K562 (cell line): ENCODE measurements at regions not wholly inside any gene's neighbourhood (a gene's known extent, or its start where the extent isn't known, plus 50 kb on each side); places are given as distances from the start of the nearest gene placed in this dataset.

Experiments
- ATAC-seq: fragments of 200-7000 bp; cut with Tn5 transposase; 3 replicates; pipeline ENCODE4 v1.9.1; 2020; ENCODE audit warnings: moderate library complexity
- BruUV-seq: library from RNA; stranded (reverse); fragments of 400-500 nt; replicated peaks from 2 replicates; lab custom pipeline; 2021; lab: Mats Ljungman, UMichigan
- CTCF ChIA-PET: fragments of 300-600 bp; formaldehyde crosslinking; extraction: SDS; loops from one replicate; lab custom pipeline; 2021; ENCODE audit warnings: low intra/inter-chr PET ratio; lab: Yijun Ruan, JAX
- POLR2A ChIA-PET: fragments of 300-600, 350-650 bp; sonication (Branson Sonifier 250); formaldehyde crosslinking; extraction: SDS; loops from one replicate; lab custom pipeline; 2021; ENCODE audit warnings: antibody characterized with exemption, inconsistent platforms; lab: Yijun Ruan, JAX
- DNase-seq, 4 experiments: peaks; one replicate each; pipeline versions ENCODE4 v3.0.0 to v3.0.0-alpha.2; 2011 to 2018; ENCODE audit warnings: low spot score in 3 of 4, mixed read lengths in 3 of 4; ENCODE audit errors: extremely low read depth in 1 of 4
- FAIRE-seq: peaks from 2 replicates; lab custom pipeline; 2011; peaks lifted over from hg19 to GRCh38; lab: Jason Lieb, UNC
- H2AFZ ChIP-seq: 2 replicates; pipeline ENCODE4 v1.6.0; 2011; ENCODE audit warnings: low read depth, low read length, control low read depth, inconsistent platforms
- H3K27ac ChIP-seq: fragments of 200-600 bp; 3 replicates; pipeline ENCODE4 v1.8.0; 2011; ENCODE audit warnings: low read depth, mild to moderate bottlenecking, control low read depth, inconsistent platforms, low read length, moderate library complexity, mixed read lengths; ENCODE audit errors: extremely low read depth
- H3K27me3 ChIP-seq, 2 experiments: fragments of 300-600 bp in 1 of 2; 2 replicates in 1 of 2; 3 replicates in 1 of 2; pipeline versions ENCODE4 v1.6.0 to v1.8.0; 2011; ENCODE audit warnings: inconsistent platforms in 2 of 2, low read length in 2 of 2, mild to moderate bottlenecking in 1 of 2, mixed read lengths in 1 of 2, moderate library complexity in 1 of 2; ENCODE audit not compliant: control insufficient read depth in 2 of 2, insufficient read depth in 2 of 2
- H3K36me3 ChIP-seq: fragments of 300-600 bp; 3 replicates; pipeline ENCODE4 v1.8.0; 2011; ENCODE audit warnings: mild to moderate bottlenecking, low read length, inconsistent platforms; ENCODE audit not compliant: control insufficient read depth, insufficient read depth
- H3K4me1 ChIP-seq, 2 experiments: fragments of 200-600 bp in 1 of 2; replicated peaks in 1 of 2; 2 replicates in 1 of 2; 3 replicates in 1 of 2; pipeline versions ENCODE4 v1.5.1 to v1.8.0; 2011; ENCODE audit warnings: inconsistent platforms in 2 of 2, low read length in 2 of 2, mild to moderate bottlenecking in 1 of 2, mixed read lengths in 1 of 2, moderate library complexity in 1 of 2; ENCODE audit not compliant: control insufficient read depth in 2 of 2, insufficient read depth in 2 of 2
- H3K4me2 ChIP-seq: 2 replicates; pipeline ENCODE4 v1.6.1; 2011; ENCODE audit warnings: low read length, control low read depth, inconsistent platforms, mixed read lengths; ENCODE audit not compliant: insufficient read depth
- H3K4me3 ChIP-seq: fragments of 200-600 bp; sonication (generic), shearing (Covaris generic); 2 replicates; pipeline ENCODE4 v1.5.1; 2016; ENCODE audit warnings: control low read depth, inconsistent platforms
- H3K79me2 ChIP-seq: fragments of 200-600 bp; 3 replicates; pipeline ENCODE4 v1.8.0; 2011; ENCODE audit warnings: low read length, inconsistent platforms; ENCODE audit not compliant: control insufficient read depth, insufficient read depth
- H3K9ac ChIP-seq, 2 experiments: 2 replicates each; pipeline versions ENCODE4 v1.6.0 to v1.6.1; 2011; ENCODE audit warnings: low read depth in 2 of 2, low read length in 2 of 2, control low read depth in 1 of 2, inconsistent platforms in 1 of 2, mild to moderate bottlenecking in 1 of 2, mixed read lengths in 1 of 2; ENCODE audit not compliant: insufficient read depth in 1 of 2
- H3K9me1 ChIP-seq: one replicate; pipeline ENCODE4 v1.6.0; 2011; ENCODE audit warnings: inconsistent platforms, mild to moderate bottlenecking, low read length, moderate library complexity; ENCODE audit not compliant: control insufficient read depth, insufficient read depth
- H3K9me3 ChIP-seq: replicated peaks from 2 replicates; pipeline ENCODE4 v1.5.1; 2011; ENCODE audit warnings: low read depth, low read length, inconsistent platforms; ENCODE audit not compliant: control insufficient read depth, insufficient read depth
- H4K20me1 ChIP-seq: replicated peaks from 2 replicates; pipeline ENCODE4 v1.6.1; 2011; ENCODE audit warnings: low read length, inconsistent platforms, mixed read lengths; ENCODE audit not compliant: control insufficient read depth, insufficient read depth
- HDGF ChIP-seq: fragments of 450-650 bp; IDR thresholded peaks from 2 replicates; pipeline ENCODE4 v1.6.1; 2016
- HNRNPL ChIP-seq: fragments of 200-400 bp; formaldehyde crosslinking; IDR thresholded peaks from 2 replicates; pipeline ENCODE4 v1.6.1; 2017; ENCODE audit warnings: low read depth, mild to moderate bottlenecking, low read length
- RAD51 ChIP-seq: fragments of 450-650 bp; IDR thresholded peaks from 2 replicates; pipeline ENCODE4 v1.7.1; 2016; ENCODE audit warnings: low read depth, mild to moderate bottlenecking, borderline replicate concordance
- SMARCA5 ChIP-seq: fragments of 450-650 bp; IDR thresholded peaks from 2 replicates; pipeline ENCODE4 v1.6.1; 2016
- ZNF146 ChIP-seq: IDR thresholded peaks from one replicate; pipeline ENCODE4 v1.6.1; 2018; ENCODE audit warnings: missing compliant biosample characterization; ENCODE audit not compliant: unreplicated experiment
- WGBS: fragments of 100-300 bp; shearing (Covaris generic); methylation state at CpG from one replicate; pipeline ENCODE4 v1.1.6; 2016; ENCODE audit warnings: low coverage, mixed read lengths; ENCODE audit not compliant: insufficient coverage; ENCODE audit errors: missing lambda C conversion rate; 5-methylcytosine and 5-hydroxymethylcytosine counted together
- in situ Hi-C: fragments of 300-500 bp; cut with MboI; formaldehyde crosslinking; loops from 4 replicates; pipeline ENCODE4 v1.15.0; 2018; ENCODE audit warnings: inconsistent platforms, mixed read lengths
- intact Hi-C: fragments of 100-400 bp; cut with micrococcal nuclease; formaldehyde crosslinking; loops from 2 replicates; pipeline ENCODE4 v1.14.2; 2022
- TF ChIP-seq, protein P1 (sequence below): IDR thresholded peaks from 3 replicates; pipeline ENCODE4 v1.6.1; 2011; ENCODE audit warnings: borderline replicate concordance, mild to moderate bottlenecking, moderate library complexity; ENCODE audit not compliant: insufficient read length; ENCODE audit errors: extremely low read depth

GRCh38 chr6:51013376-51013775, 194.7 kb downstream of the TFAP2B start (continued):
- TF ChIP-seq, protein P1, sequence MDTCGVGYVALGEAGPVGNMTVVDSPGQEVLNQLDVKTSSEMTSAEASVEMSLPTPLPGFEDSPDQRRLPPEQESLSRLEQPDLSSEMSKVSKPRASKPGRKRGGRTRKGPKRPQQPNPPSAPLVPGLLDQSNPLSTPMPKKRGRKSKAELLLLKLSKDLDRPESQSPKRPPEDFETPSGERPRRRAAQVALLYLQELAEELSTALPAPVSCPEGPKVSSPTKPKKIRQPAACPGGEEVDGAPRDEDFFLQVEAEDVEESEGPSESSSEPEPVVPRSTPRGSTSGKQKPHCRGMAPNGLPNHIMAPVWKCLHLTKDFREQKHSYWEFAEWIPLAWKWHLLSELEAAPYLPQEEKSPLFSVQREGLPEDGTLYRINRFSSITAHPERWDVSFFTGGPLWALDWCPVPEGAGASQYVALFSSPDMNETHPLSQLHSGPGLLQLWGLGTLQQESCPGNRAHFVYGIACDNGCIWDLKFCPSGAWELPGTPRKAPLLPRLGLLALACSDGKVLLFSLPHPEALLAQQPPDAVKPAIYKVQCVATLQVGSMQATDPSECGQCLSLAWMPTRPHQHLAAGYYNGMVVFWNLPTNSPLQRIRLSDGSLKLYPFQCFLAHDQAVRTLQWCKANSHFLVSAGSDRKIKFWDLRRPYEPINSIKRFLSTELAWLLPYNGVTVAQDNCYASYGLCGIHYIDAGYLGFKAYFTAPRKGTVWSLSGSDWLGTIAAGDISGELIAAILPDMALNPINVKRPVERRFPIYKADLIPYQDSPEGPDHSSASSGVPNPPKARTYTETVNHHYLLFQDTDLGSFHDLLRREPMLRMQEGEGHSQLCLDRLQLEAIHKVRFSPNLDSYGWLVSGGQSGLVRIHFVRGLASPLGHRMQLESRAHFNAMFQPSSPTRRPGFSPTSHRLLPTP = no peak
- TF ChIP-seq HDGF = no peak

DNA sequence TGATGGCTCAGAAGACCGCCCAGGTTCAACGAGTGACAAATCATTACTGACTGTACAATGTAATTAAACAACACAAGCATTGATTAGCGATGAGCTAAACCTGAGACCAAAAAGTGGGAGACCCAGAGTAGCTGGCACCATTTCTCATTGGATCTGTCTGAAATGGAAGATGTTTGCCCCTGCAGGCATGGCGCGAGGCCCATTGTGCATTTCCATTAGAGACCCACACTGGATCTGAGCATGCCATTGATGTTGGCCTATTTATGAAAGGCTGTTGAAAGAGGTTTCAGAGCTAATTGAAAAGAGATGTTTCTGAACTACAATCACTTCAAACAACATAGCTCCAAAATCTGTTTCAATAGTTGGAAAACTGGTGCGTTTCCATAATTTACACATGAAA, 196.7 kb downstream of the TFAP2B start:
- in situ Hi-C loops = no loop called here
- no peaks in the 10 kb centered on the region; a peak in 1 of 5 replicates for H3K4me1 ChIP-seq
- H3K27me3 ChIP-seq = no peaks in the 10 kb centered on the region
- ATAC-seq = no peak
- no peak overlapping the region for H2AFZ ChIP-seq
- H3K4me3 ChIP-seq = no peak overlapping the region
- no TSS peak for BruUV-seq
- 74% methylated on average over 6 of the region's 6 CpGs for WGBS
- DNase-seq = no peak
- H3K79me2 ChIP-seq = no peaks in the 10 kb centered on the region
- no peak overlapping the region for H3K27ac ChIP-seq
- no peaks in the 10 kb centered on the region for H3K36me3 ChIP-seq
- H4K20me1 ChIP-seq = no peaks in the 10 kb centered on the region
- no peak overlapping the region for H3K4me2 ChIP-seq
- TF ChIP-seq HNRNPL (no peak), SMARCA5 (no peak), ZNF146 (CRISPR knock-in tag) (no peak), RAD51 (no peak)
- intact Hi-C loops = no loop called here
- POLR2A ChIA-PET = interaction anchor here (3.0 kb wide), 1 partner anchor 10 kb away, joined by 10 read pairs; no protein-coding TSS in a partner anchor
- H3K9me3 ChIP-seq = no peaks in the 10 kb centered on the region
- H3K9ac ChIP-seq = no peak overlapping the region
- FAIRE-seq = no peak
- CTCF ChIA-PET = no interaction called here
- H3K9me1 ChIP-seq = no peaks in the 10 kb centered on the region
